Trophoblast cell (in vitro differentiated cells and primary cell): ENCODE measurements at regions not wholly inside any gene's neighbourhood (a gene's known extent, or its start where the extent isn't known, plus 50 kb on each side); places are given as distances from the start of the nearest gene placed in this dataset.
"Not testable (repeated sequence)": the region's sequence is repeated elsewhere in the genome, so short reads cannot be mapped to it uniquely, and the experiment has no call there.

Source experiments
- DNase-seq, 2 donors: peaks; one replicate each; pipeline ENCODE4 v3.0.0-alpha.2; 2016
- H2AFZ ChIP-seq: 2 replicates; pipeline ENCODE4 v1.6.1; 2013; ENCODE audit warnings: low read length, moderate library complexity, mild to moderate bottlenecking; ENCODE audit not compliant: insufficient read depth, poor library complexity
- H2AK5ac ChIP-seq: 2 replicates; pipeline ENCODE4 v1.6.1; 2013; ENCODE audit warnings: mild to moderate bottlenecking, low read length
- H2BK120ac ChIP-seq: 2 replicates; pipeline ENCODE4 v1.6.1; 2013; ENCODE audit warnings: low read length, mild to moderate bottlenecking, moderate library complexity; ENCODE audit not compliant: insufficient read depth, poor library complexity
- H2BK12ac ChIP-seq: 2 replicates; pipeline ENCODE4 v1.6.1; 2013; ENCODE audit warnings: mild to moderate bottlenecking, low read length, moderate library complexity
- H2BK5ac ChIP-seq: 2 replicates; pipeline ENCODE4 v1.6.1; 2013; ENCODE audit warnings: low read length, low read depth, moderate library complexity, mild to moderate bottlenecking; ENCODE audit not compliant: poor library complexity
- H3K14ac ChIP-seq: 2 replicates; pipeline ENCODE4 v1.6.1; 2013; ENCODE audit warnings: mild to moderate bottlenecking, low read length
- H3K18ac ChIP-seq: 2 replicates; pipeline ENCODE4 v1.6.1; 2013; ENCODE audit warnings: mild to moderate bottlenecking, low read length
- H3K23ac ChIP-seq: 2 replicates; pipeline ENCODE4 v1.6.1; 2013; ENCODE audit warnings: low read length
- H3K27ac ChIP-seq: 2 replicates; pipeline ENCODE4 v1.5.1; 2013; ENCODE audit warnings: low read depth, mild to moderate bottlenecking, inconsistent platforms, low read length, moderate library complexity
- H3K27me3 ChIP-seq: 2 replicates; pipeline ENCODE4 v1.6.1; 2013; ENCODE audit warnings: inconsistent platforms, mild to moderate bottlenecking, low read length, moderate library complexity; ENCODE audit not compliant: insufficient read depth
- H3K36me3 ChIP-seq, 2 experiments: 1 replicate in 1 of 2; 2 replicates in 1 of 2; pipeline ENCODE4 v1.6.1; 2013; ENCODE audit warnings: low read length in 2 of 2, mild to moderate bottlenecking in 2 of 2, moderate library complexity in 1 of 2; ENCODE audit not compliant: insufficient read depth in 2 of 2, control insufficient read depth in 1 of 2
- H3K4ac ChIP-seq: 2 replicates; pipeline ENCODE4 v1.6.1; 2013; ENCODE audit warnings: low read depth, mild to moderate bottlenecking, low read length, moderate library complexity
- H3K4me1 ChIP-seq, 2 experiments: 1 replicate in 1 of 2; 2 replicates in 1 of 2; pipeline ENCODE4 v1.6.1; 2013; ENCODE audit warnings: low read length in 2 of 2, mild to moderate bottlenecking in 2 of 2, moderate library complexity in 1 of 2; ENCODE audit not compliant: insufficient read depth in 2 of 2, control insufficient read depth in 1 of 2
- H3K4me2 ChIP-seq: 2 replicates; pipeline ENCODE4 v1.6.1; 2013; ENCODE audit warnings: inconsistent platforms, mild to moderate bottlenecking, low read length, moderate library complexity
- H3K4me3 ChIP-seq: 2 replicates; pipeline ENCODE4 v1.5.1; 2013; ENCODE audit warnings: mild to moderate bottlenecking, low read depth, low read length, inconsistent platforms
- H3K79me1 ChIP-seq: one replicate; pipeline ENCODE4 v1.6.1; 2013; ENCODE audit warnings: low read length
- H3K79me2 ChIP-seq: 2 replicates; pipeline ENCODE4 v1.6.1; 2013; ENCODE audit warnings: low read length, mild to moderate bottlenecking; ENCODE audit not compliant: control insufficient read depth, insufficient read depth, poor library complexity
- H3K9ac ChIP-seq: 2 replicates; pipeline ENCODE4 v1.6.1; 2013; ENCODE audit warnings: mild to moderate bottlenecking, low read length
- H3K9me3 ChIP-seq: 2 replicates; pipeline ENCODE4 v1.6.1; 2013; ENCODE audit warnings: low read depth, mild to moderate bottlenecking, control low read depth, inconsistent platforms, low read length; ENCODE audit not compliant: insufficient read depth
- H4K12ac ChIP-seq: 2 replicates; pipeline ENCODE4 v1.6.1; 2013; ENCODE audit warnings: low read depth, mild to moderate bottlenecking, low read length, moderate library complexity
- H4K8ac ChIP-seq: 2 replicates; pipeline ENCODE4 v1.6.1; 2013; ENCODE audit warnings: low read depth, mild to moderate bottlenecking, low read length, moderate library complexity
- H4K91ac ChIP-seq: one replicate; pipeline ENCODE4 v1.6.1; 2013; ENCODE audit warnings: low read depth, mild to moderate bottlenecking, low read length, moderate library complexity
- WGBS: extraction: QIAGEN DNeasy Blood & Tissue Kit; methylation state at CpG from one replicate; pipeline ENCODE4 v1.1.7; 2013; ENCODE audit warnings: missing lambda C conversion rate; ENCODE audit not compliant: insufficient read length, insufficient coverage; ENCODE audit errors: extremely low coverage; 5-methylcytosine and 5-hydroxymethylcytosine counted together

DNA sequence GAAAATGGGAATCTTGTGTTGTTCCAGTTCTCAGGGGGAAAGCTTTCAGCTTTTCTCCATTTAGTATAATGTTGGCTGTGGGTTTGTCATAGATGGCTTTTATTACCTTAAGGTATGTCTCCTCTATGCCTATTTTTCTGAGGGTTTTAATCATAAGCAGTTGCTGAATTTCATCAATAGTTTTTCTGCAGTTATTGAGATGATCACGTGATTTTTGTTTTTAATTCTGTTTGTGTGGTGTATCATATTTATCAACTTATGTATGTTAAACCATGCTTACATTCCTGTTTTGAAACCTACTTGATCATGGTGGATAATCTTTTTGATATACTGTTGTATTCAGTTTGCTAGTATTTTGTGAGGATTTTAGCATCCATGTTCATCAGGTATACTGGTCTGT, 66.8 kb upstream of the CENPE start:
- H2AK5ac ChIP-seq: no peak overlapping the region
- WGBS: no CpG with 5 or more reads among the region's 1 CpG

DNA sequence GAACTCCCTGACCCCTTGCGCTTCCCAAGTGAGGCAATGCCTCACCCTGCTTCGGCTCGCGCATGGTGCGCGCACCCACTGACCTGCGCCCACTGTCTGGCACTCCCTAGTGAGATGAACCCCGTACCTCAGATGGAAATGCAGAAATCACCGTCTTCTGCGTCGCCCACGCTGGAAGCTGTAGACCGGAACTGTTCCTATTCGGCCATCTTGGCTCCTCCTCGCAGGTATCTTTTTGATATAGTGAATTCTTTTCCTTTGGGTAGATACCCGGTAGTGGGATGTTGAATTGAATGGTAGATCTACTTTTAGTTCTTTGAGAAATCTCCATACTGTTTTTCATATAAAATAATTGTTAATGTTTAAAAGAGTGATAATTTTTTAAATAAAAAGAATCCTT, 57.9 kb upstream of the CENPE start:
- not testable (repeated sequence) for H2BK5ac ChIP-seq, H4K12ac ChIP-seq, H3K4ac ChIP-seq, H3K27ac ChIP-seq, H3K79me2 ChIP-seq, H3K4me2 ChIP-seq, H3K18ac ChIP-seq, H2AK5ac ChIP-seq, H3K4me3 ChIP-seq, H3K4me1 ChIP-seq, H3K23ac ChIP-seq, H3K36me3 ChIP-seq, H3K27me3 ChIP-seq, H3K79me1 ChIP-seq, H2AFZ ChIP-seq, H3K14ac ChIP-seq, H4K8ac ChIP-seq, H3K9me3 ChIP-seq, H4K91ac ChIP-seq, DNase-seq, H3K9ac ChIP-seq, H2BK12ac ChIP-seq, H2BK120ac ChIP-seq
- WGBS: no CpG with 5 or more reads among the region's 16 CpGs

More for the DNA sequence above, 66.8 kb upstream of the CENPE start:
- Histone ChIP-seq H3K18ac (no peak overlapping the region), H3K14ac (no peak overlapping the region), H3K79me2 (no peaks in the 10 kb centered on the region), H3K9me3 (no peaks in the 10 kb centered on the region), H3K4me2 (no peak overlapping the region), H4K12ac (no peak overlapping the region), H3K36me3 (no peaks in the 10 kb centered on the region), H3K4ac (no peak overlapping the region), H2BK120ac (no peak overlapping the region), H3K4me1 (no peaks in the 10 kb centered on the region), H3K27me3 (no peaks in the 10 kb centered on the region), H4K8ac (no peak overlapping the region), H4K91ac (no peak overlapping the region), H2AFZ (no peak overlapping the region), H2BK12ac (no peak overlapping the region), H2BK5ac (no peak overlapping the region), H3K23ac (no peak overlapping the region), H3K79me1 (no peaks in the 10 kb centered on the region), H3K9ac (no peak overlapping the region), H3K4me3 (no peak overlapping the region), H3K27ac (no peak overlapping the region)
- no peak for DNase-seq
